Hepatocyte (in vitro differentiated cells): ENCODE measurements at regions not wholly inside any gene's neighbourhood (a gene's known extent, or its start where the extent isn't known, plus 50 kb on each side); places are given as distances from the start of the nearest gene placed in this dataset.

Source experiments
- DNase-seq: peaks from one replicate; pipeline ENCODE4 v3.0.0-alpha.2; 2016; ENCODE audit warnings: low spot score
- H2AFZ ChIP-seq: fragments of 200-600 bp; sonication (generic); 2 replicates; pipeline ENCODE4 v1.6.0; 2016; ENCODE audit warnings: antibody characterized with exemption, mild to moderate bottlenecking
- H3K27ac ChIP-seq: fragments of 200-600 bp; sonication (generic); 2 replicates; pipeline ENCODE4 v1.5.1; 2016; ENCODE audit warnings: mild to moderate bottlenecking
- H3K27me3 ChIP-seq: fragments of 200-600 bp; sonication (generic); 2 replicates; pipeline ENCODE4 v1.6.1; 2016
- H3K36me3 ChIP-seq: fragments of 200-600 bp; sonication (generic); replicated peaks from 2 replicates; pipeline ENCODE4 v1.5.1; 2016; ENCODE audit warnings: low read depth; ENCODE audit not compliant: insufficient read depth
- H3K4me1 ChIP-seq: fragments of 200-600 bp; sonication (generic); 2 replicates; pipeline ENCODE4 v1.5.1; 2016; ENCODE audit warnings: mild to moderate bottlenecking, moderate library complexity; ENCODE audit not compliant: insufficient read depth
- H3K4me2 ChIP-seq: fragments of 200-600 bp; sonication (generic); 2 replicates; pipeline ENCODE4 v1.6.0; 2016
- H3K4me3 ChIP-seq: fragments of 200-600 bp; sonication (generic); 2 replicates; pipeline ENCODE4 v1.5.1; 2016; ENCODE audit warnings: mild to moderate bottlenecking
- H3K79me2 ChIP-seq: fragments of 200-600 bp; sonication (generic); 2 replicates; pipeline ENCODE4 v1.6.0; 2017; ENCODE audit warnings: mild to moderate bottlenecking
- H3K9me2 ChIP-seq: fragments of 200-600 bp; sonication (generic); replicated peaks from 2 replicates; pipeline ENCODE4 v1.6.0; 2017; ENCODE audit warnings: mild to moderate bottlenecking; ENCODE audit not compliant: insufficient read depth
- H3K9me3 ChIP-seq: fragments of 200-600 bp; sonication (generic); 2 replicates; pipeline ENCODE4 v1.5.1; 2016; ENCODE audit warnings: low read depth, mild to moderate bottlenecking
- H4K20me1 ChIP-seq: fragments of 200-600 bp; sonication (generic); 2 replicates; pipeline ENCODE4 v1.6.0; 2016; ENCODE audit warnings: mild to moderate bottlenecking; ENCODE audit not compliant: insufficient read depth, poor library complexity, severe bottlenecking
- EZH2 ChIP-seq: fragments of 200-600 bp; sonication (generic); IDR thresholded peaks from 2 replicates; pipeline ENCODE4 v1.6.1; 2016; ENCODE audit warnings: antibody characterized with exemption, mild to moderate bottlenecking, borderline replicate concordance
- EZH2phosphoT487 ChIP-seq: fragments of 200-600 bp; sonication (generic); IDR thresholded peaks from one replicate; pipeline ENCODE4 v1.6.1; 2018; ENCODE audit warnings: antibody characterized with exemption, mild to moderate bottlenecking, low read depth, moderate library complexity; ENCODE audit not compliant: unreplicated experiment, severe bottlenecking
- WGBS: methylation state at CpG from one replicate; pipeline ENCODE4 v1.1.6; 2016; ENCODE audit warnings: low lambda C conversion rate; ENCODE audit errors: missing lambda C conversion rate; 5-methylcytosine and 5-hydroxymethylcytosine counted together
- TF ChIP-seq, protein P1 (sequence below): fragments of 200-600 bp; sonication (generic); IDR thresholded peaks from 2 replicates; pipeline ENCODE4 v1.5.1; 2016; ENCODE audit warnings: antibody characterized with exemption, mild to moderate bottlenecking; ENCODE audit not compliant: poor library complexity

DNA sequence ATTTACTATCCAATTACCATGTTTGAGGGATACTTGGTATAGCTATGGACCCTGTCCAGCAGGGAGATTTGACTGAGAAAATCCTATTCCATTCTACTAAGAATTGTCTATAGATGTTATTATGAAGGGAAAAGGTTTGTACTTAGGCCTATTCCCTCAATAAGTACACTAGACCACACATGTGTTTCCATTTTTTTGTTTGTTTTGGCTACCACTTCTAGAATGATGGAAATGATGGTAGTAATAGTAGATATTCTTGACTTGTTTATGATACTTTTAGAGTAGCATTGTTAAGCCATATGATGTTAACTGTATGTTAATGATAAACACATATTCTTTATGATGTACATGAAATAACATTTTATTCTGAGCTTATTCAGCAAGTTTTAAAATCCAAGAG is 144.8 kb downstream of the OGFRL1 start:
- no peaks in the 10 kb centered on the region for H3K27me3 ChIP-seq
- H3K4me1 ChIP-seq: no peaks in the 10 kb centered on the region
- H3K4me2 ChIP-seq: no peak overlapping the region
- H2AFZ ChIP-seq: no peak overlapping the region
- H4K20me1 ChIP-seq: no peaks in the 10 kb centered on the region
- no peaks in the 10 kb centered on the region for H3K9me2 ChIP-seq
- no peak overlapping the region for H3K27ac ChIP-seq
- no peaks in the 10 kb centered on the region for H3K79me2 ChIP-seq
- TF ChIP-seq, protein P1, sequence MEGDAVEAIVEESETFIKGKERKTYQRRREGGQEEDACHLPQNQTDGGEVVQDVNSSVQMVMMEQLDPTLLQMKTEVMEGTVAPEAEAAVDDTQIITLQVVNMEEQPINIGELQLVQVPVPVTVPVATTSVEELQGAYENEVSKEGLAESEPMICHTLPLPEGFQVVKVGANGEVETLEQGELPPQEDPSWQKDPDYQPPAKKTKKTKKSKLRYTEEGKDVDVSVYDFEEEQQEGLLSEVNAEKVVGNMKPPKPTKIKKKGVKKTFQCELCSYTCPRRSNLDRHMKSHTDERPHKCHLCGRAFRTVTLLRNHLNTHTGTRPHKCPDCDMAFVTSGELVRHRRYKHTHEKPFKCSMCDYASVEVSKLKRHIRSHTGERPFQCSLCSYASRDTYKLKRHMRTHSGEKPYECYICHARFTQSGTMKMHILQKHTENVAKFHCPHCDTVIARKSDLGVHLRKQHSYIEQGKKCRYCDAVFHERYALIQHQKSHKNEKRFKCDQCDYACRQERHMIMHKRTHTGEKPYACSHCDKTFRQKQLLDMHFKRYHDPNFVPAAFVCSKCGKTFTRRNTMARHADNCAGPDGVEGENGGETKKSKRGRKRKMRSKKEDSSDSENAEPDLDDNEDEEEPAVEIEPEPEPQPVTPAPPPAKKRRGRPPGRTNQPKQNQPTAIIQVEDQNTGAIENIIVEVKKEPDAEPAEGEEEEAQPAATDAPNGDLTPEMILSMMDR: no peak
- TF ChIP-seq EZH2phosphoT487 (no peak), EZH2 (no peak)
- no peaks in the 10 kb centered on the region for H3K36me3 ChIP-seq
- DNase-seq: no peak
- H3K9me3 ChIP-seq: no peaks in the 10 kb centered on the region
- no peak overlapping the region for H3K4me3 ChIP-seq

DNA sequence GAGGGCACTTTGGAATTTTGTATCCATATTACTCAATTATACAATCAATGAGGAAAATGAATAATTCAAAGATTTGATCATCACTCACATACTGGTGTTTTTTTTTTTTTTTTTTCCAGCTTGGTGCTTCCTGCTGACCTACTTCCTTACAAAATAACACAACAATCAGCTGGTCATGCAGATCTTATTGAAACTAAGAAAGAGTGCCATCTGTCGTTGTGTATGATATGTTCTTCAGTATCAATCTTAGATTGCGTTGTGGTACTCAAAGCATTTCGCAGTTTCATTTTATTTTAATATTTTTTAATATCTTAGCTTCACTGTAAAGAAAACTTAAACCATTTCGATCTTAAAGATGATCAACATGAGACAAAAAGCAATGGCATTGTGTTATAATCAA is 155.6 kb downstream of the OGFRL1 start:
- 80% methylated on average over 4 of the region's 4 CpGs for WGBS
- H3K27ac ChIP-seq: no peak overlapping the region
- no peaks in the 10 kb centered on the region for H3K9me2 ChIP-seq
- TF ChIP-seq EZH2phosphoT487 (no peak), EZH2 (no peak)
- TF ChIP-seq, protein P1: no peak
- H3K36me3 ChIP-seq: no peaks in the 10 kb centered on the region
- H4K20me1 ChIP-seq: no peaks in the 10 kb centered on the region
- no peaks in the 10 kb centered on the region for H3K27me3 ChIP-seq
- H3K79me2 ChIP-seq: no peaks in the 10 kb centered on the region
- H3K4me2 ChIP-seq: no peak overlapping the region
- H3K9me3 ChIP-seq: no peaks in the 10 kb centered on the region
- no peak overlapping the region for H2AFZ ChIP-seq
- no peak overlapping the region for H3K4me3 ChIP-seq
- DNase-seq: no peak
- no peaks in the 10 kb centered on the region for H3K4me1 ChIP-seq

DNA sequence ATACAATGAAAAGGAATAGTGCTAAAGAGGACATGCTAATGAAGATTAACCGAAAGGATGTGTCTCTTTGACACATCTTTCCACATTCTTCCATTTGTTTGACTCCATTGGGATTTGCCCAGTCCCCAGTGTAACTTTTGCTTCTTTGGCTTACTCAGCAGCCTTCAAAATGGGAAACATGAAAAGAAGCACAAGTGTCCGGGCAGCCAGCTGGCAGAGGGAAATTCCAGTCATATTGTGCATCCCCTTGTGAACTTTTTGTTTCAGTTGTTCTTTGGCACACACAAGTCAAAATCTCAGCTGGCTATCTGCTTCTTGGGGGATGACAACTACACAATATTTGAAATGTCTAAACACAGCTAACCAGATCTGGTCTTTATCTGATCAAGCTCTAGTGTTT is 157.4 kb downstream of the OGFRL1 start:
- Histone ChIP-seq H3K79me2 (no peaks in the 10 kb centered on the region), H4K20me1 (no peaks in the 10 kb centered on the region), H3K4me3 (no peak overlapping the region), H3K4me2 (no peak overlapping the region), H3K27ac (no peak overlapping the region), H3K9me2 (no peaks in the 10 kb centered on the region), H3K27me3 (no peaks in the 10 kb centered on the region), H3K4me1 (no peaks in the 10 kb centered on the region), H3K36me3 (no peaks in the 10 kb centered on the region), H3K9me3 (no peaks in the 10 kb centered on the region), H2AFZ (no peak overlapping the region)
- TF ChIP-seq EZH2phosphoT487 (no peak), EZH2 (no peak)
- TF ChIP-seq, protein P1: no peak
- WGBS: 90% methylated on average over 2 of the region's 2 CpGs
- no peak for DNase-seq

DNA sequence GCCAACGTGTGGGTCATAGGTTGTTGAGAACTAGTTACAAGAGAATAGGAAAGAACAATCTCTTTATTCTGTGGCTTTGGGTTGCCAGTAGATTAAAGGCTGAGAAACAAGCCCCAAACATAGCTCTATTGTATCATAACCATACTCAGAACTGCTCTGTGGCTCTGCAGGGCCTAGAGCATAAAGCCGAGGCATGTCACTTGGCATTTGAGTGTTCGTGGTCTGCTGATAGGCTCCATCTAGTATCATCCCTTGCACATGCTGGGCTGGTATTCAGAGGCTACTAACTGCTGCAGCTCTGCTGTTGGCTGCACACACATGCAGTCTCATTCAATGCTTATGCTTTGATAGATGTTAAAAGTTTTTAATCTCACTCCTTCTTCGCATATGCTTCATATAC is 157.9 kb downstream of the OGFRL1 start:
- no peak overlapping the region for H3K27ac ChIP-seq
- no peak overlapping the region for H3K4me2 ChIP-seq
- no peak for DNase-seq
- H3K27me3 ChIP-seq: no peaks in the 10 kb centered on the region
- no peaks in the 10 kb centered on the region for H3K9me2 ChIP-seq
- TF ChIP-seq EZH2phosphoT487 (no peak), EZH2 (no peak)
- TF ChIP-seq, protein P1: no peak
- 85% methylated on average over 4 of the region's 4 CpGs for WGBS
- no peaks in the 10 kb centered on the region for H3K4me1 ChIP-seq
- no peak overlapping the region for H3K4me3 ChIP-seq
- no peaks in the 10 kb centered on the region for H3K36me3 ChIP-seq
- no peaks in the 10 kb centered on the region for H3K9me3 ChIP-seq
- no peak overlapping the region for H2AFZ ChIP-seq
- no peaks in the 10 kb centered on the region for H4K20me1 ChIP-seq
- H3K79me2 ChIP-seq: no peaks in the 10 kb centered on the region
